HuH-7 (cell line): ENCODE measurements at regions not wholly inside any gene's neighbourhood (a gene's known extent, or its start where the extent isn't known, plus 50 kb on each side); places are given as distances from the start of the nearest gene placed in this dataset.

ENCODE experiments used
- DNase-seq: peaks from one replicate; pipeline ENCODE4 v3.0.0; 2011; ENCODE audit warnings: low spot score

GRCh38 chr15:70347321-70348225, 249.9 kb upstream of the TLE3 start:
- DNase-seq, result no peak

DNA sequence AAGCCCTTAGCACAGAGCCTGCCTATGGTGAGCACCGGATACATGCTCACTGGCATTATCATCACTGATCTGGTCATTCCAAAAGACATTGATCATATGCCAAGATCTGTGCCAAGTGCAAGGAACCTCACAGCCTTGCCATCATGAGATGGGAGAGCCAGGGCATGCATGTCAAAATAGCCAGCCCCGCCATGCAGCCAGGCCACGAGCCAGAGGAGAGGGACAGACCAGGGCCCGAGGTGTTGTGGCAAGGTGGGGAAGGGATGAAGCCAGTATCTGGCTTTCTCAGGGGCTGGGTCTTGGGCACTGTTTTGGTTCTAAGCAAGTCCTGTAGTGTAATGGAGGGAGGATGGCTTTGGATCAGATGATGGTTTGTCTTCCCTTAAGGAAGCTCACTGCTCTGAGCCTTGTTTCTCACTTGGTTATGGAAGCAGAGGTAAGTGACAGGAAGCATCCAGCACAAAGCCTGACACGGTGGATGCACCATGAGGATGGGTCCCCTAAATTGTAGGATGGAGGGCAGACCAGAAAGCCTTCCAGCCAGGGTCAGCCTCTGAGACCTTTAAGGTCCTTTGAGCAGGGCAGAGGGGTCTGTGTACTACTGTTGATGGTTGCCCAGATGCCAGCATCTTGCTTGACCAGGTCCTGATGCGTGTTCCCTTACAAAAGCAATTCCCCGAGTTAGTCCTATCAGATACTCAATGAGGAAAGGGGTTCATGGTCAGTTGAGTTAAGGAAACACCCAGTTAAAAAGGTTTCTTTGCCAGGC, 247.7 kb upstream of the TLE3 start:
- no peak for DNase-seq

- no peak for DNase-seq
These were observed 246.9 kb upstream of the TLE3 start for GRCh38 chr15:70344666-70345065.

DNA sequence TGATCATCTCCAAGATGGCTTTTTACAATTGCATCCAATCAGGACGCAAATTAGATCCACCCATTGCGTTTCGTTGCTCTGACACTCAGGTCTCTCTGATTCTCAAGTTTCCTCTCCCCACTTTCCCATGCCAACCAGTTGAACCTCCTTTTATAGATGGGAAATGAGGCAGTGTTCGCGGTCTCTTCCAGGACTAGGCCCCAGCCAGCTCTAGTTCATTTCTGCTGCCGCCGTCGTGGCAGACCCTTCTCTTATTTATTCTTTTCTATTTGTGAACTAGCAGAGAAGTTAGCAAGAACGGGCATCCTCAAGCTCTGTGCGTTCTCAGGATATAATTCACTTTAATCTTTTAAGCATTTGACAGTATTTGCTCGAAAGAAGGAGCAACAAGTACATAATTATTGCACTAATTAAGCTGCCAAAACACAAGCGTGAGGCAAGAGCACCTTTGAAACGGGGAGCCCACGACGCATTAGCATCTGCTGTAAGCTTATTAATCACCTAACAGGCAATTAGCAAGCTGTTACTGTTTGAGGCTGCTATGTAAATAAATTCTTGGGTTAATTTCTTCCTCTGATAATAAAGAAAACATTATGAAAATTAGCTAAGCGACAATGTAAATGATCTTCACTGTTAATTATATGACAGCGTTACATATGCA, 246.4 kb upstream of the TLE3 start:
- DNase-seq, result no peak

DNA sequence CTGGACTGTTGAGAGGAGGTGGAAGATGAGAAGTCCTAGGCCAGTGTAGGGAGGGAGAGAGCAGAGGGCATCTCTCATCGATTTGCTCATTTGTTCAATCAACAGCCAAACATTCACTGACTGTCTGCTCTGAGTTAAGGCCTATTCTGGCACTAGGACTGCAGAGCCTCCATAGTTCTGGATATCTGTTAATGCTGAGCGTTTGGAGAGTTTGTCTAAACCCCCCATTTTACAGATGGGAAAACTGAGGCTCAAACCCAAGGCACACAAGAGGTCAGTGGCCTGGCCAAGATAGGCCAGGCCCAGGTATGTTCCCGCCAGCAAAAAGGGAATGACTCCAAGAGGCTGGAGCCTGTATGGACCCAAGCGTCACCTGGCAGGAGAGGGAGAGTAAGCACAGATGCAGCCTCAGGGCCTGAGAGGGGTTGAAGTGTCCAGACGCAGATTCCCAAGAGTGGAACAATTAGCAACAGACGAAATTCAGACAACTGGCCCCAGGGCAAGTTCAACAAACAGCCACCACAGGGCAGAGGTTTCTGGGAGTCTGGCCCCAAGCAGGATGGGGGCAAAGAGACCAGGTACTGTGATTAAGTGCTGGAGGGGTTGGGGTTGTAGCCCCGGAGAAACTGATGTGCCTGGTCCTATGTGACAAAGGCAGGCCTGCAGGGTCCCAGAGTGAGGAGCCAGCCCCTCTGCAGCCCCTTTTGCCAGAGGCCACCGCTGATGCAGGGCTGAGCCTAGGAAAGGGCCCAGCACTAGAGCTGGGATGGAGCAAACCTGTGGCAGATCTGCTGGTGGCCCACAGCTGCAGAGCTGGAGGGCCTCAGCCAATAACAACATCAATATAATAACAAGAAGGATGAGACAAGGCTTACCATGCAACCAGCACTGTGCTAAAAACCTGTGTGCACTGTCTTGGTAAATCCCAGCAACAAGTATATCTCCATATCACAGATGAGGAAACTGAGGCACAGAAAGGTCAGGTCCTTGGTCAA, 245.1 kb upstream of the TLE3 start:
- no peak for DNase-seq

DNA sequence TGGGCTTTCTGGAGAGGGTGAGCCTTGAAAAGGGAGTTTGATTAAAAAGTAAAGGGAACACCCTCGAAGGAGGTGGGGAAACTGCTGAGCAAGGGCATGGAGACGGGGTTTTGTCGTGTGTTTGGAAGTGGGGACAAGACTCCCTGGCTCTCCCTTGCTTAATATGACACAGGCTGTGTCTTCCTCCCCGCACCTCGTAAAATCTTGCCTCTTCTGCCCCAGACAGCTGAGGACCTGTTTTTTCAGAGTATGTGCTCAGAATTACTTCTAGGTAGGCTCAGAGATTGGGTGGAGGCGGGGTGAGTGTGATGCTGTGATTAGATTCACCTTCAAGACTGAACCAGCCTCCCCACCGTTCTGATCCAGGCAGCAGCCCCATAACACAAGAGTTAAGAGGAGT, 244.4 kb upstream of the TLE3 start:
- no peak for DNase-seq

DNA sequence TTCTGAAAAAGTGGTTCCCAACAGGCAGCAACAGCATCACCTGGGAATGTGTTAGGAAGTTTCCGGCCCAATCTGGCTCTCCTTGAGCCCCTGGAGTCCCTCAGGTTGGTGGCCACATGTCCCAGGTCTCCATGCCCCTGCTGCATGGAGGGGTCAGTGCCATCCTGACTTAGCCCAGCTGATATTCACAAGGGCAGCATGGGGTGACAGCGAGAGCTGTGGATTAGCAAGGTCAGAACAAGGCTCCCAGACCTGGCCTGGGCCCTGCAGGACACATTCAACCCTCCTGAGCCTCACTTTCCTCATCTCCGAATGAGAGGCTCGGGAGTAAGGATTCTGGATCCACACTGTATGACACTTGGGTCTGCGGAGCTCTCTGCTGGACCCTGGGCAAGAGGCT, 243.8 kb upstream of the TLE3 start:
- no peak for DNase-seq

DNA sequence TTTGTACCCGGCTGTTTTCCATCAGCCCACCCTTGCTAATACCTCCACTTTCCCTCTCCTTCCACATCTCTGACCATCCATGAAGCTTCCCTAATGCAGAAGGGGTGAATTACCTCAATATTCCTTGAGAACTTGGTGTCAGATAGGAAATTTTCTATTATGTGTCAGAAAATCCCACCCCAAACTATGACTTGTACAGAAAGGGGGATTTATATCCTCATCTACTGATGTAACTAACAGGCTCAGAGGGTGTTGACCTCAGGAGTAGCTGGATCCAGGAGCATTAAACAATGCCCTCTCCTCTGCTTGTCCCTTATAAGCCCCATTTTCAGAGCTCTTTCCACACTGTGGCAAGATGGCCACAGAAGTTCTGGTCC, 242.8 kb upstream of the TLE3 start:
- DNase-seq, result no peak

DNA sequence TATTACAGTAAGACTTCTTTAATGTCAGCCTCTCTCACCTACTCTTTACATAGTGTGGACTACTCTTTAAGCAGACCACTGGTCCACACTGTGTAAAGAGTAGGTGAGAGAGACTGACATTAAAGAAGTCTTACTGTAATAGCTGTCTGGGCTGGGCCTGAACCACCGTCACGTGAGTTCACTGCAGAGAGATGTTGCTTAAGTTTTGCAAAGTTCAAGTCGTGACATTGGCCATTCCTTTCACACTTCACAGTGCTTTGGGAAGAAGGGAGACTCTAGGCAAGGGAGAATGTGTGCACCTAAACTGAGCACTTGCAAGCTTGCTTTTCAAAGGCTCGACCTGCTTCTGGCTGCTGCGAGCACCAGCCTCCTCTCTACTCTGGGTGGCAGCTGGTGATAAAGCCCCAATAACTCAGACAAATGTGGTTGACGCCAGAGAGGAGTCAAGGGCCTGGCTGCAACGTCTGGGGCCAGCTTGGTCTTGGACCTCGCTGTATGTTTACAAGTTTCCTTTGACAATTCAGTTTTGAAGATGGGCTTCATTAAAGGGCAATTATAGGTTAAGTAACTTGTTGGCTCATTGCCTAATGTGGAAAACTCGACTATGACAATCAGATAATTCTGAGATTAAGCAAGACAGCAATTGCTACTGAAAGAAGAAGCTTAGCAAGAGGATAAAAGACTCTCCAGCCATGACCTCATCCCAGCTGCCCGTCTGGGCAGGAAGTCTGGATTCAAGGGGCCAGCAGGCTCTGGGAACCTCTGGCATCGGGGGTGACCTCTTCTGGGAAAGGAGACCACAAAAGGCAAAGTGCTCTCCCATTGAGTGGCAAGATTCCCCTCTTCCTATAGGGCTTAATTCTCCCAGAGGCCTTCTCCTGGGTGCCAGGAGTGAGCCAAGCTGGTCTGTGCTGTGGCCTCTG, 242.1 kb upstream of the TLE3 start:
- DNase-seq, result no peak

GRCh38 chr15:70337277-70338186, 239.8 kb upstream of the TLE3 start:
- DNase-seq, result no peak

DNA sequence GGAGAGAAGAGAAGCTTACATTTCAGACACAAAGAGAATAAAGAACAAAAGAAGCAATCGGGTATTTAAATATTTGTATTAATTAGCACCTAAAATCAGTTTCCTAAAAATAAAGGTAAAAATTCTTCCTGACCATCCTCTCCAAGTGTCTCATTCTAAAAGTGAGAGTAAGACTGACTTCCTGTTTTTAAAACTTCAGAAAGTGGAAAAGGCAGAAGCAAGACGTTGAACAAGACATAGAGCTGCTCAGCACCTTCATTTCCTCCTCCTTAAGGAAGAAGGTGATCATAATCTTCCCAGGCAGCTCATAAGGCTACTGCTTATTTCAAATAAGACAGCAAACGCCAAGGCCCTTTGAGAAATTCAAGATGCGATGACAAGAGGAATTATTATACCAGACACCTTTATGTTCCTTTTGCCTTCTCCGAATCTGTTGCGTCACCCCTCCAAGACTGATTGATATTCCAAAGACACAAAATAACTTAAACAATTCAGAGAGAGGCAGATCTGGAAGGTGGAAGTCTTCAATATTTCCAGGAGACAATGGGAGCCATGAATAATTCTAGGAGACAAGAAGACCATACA, 238.8 kb upstream of the TLE3 start:
- DNase-seq, result no peak

- DNase-seq, result no peak
These were observed 236.6 kb upstream of the TLE3 start for GRCh38 chr15:70334286-70334685.

GRCh38 chr15:70329179-70329578, 231.5 kb upstream of the TLE3 start:
- no peak for DNase-seq

GRCh38 chr15:70328679-70329115, 231.0 kb upstream of the TLE3 start:
- DNase-seq, result no peak

- no peak for DNase-seq
These were observed 230.3 kb upstream of the TLE3 start for GRCh38 chr15:70327856-70328678.

DNA sequence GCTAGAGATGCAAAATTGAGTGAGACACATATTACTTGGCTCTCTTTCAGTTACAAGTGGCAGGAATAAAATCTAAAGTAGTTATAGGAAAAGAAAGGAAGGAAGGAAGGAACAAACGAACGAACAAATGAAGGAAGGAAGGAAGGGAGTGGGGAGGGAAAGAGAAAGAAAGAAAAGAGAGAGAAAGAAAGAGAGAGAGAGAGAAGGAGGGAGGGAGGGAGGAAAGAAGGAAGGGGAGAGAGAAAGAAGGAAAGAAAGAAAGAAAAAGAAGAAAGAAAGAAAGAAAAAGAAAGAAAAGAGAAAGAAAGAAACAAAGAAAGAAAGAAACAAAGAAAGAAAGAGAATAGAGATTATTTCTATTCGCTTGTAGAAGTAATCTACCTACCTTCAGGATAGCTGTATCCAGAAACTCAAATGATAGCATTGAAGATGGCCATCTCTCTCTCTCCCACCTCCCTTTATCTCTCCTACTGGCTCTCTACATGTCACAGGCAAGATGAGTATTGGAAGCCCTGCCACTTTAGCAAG, 229.7 kb upstream of the TLE3 start:
- DNase-seq, result no peak

DNA sequence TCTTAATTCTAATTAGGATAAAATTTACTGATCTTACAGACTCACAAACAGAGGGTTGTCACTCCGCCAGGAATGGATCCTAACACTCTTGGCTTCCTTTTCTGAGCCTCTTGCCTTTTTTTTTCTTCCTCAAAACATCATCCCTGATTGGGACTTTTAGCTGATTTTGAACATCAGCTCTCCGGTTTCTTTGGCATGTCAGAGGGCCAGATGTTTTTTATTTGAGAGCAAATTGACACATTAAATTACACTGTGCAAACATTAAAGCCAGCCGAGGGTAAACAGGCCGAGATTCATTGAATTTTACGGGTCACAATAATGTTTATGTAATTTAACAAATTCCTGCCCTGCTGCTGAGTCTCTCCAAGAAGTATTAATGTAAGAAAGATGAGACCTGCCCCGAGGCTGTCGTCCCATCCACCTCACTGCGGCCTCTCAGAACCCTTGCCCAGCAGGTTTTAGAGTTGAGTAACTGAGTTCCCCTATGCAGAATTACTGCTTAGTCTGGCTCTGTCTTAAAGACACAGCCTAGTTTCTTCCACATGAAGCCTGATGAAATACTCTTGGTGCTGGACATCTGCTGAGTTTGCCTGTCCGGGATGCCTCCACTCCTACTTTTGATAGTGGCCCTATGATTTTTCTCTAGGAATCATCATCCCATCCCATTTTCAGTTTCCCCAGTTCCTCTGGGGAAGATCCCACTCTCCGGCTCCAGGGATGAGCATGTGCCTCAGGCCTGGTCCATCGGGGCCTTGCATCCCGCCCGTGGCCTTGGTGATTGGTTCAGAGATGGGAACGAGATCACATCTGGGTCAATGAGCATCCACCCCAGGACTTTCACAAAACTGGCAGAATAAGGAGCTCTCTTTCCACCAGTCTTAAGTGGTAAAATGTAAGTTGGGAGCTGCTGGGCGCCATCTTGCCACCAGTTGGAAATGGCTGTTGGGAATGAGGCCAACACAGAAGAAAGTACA, 226.6 kb upstream of the TLE3 start:
- DNase-seq, result no peak
